HG02981 (cell line): ENCODE measurements at regions not wholly inside any gene's neighbourhood (a gene's known extent, or its start where the extent isn't known, plus 50 kb on each side); places are given as distances from the start of the nearest gene placed in this dataset.
"Not testable (repeated sequence)": the region's sequence is repeated elsewhere in the genome, so short reads cannot be mapped to it uniquely, and the experiment has no call there.

ENCODE experiments used
- ATAC-seq: cut with Tn5 transposase; IDR thresholded peaks from one replicate; pipeline ENCODE4 v1.9.1; 2021; ENCODE audit warnings: mild to moderate bottlenecking, moderate library complexity; ENCODE audit not compliant: unreplicated experiment

GRCh38 chr1:120282744-120283464, 106.6 kb upstream of the SEC22B start:
- not testable (repeated sequence) for ATAC-seq

GRCh38 chr1:120278259-120278610, 101.9 kb upstream of the SEC22B start:
- ATAC-seq: not testable (repeated sequence)

DNA sequence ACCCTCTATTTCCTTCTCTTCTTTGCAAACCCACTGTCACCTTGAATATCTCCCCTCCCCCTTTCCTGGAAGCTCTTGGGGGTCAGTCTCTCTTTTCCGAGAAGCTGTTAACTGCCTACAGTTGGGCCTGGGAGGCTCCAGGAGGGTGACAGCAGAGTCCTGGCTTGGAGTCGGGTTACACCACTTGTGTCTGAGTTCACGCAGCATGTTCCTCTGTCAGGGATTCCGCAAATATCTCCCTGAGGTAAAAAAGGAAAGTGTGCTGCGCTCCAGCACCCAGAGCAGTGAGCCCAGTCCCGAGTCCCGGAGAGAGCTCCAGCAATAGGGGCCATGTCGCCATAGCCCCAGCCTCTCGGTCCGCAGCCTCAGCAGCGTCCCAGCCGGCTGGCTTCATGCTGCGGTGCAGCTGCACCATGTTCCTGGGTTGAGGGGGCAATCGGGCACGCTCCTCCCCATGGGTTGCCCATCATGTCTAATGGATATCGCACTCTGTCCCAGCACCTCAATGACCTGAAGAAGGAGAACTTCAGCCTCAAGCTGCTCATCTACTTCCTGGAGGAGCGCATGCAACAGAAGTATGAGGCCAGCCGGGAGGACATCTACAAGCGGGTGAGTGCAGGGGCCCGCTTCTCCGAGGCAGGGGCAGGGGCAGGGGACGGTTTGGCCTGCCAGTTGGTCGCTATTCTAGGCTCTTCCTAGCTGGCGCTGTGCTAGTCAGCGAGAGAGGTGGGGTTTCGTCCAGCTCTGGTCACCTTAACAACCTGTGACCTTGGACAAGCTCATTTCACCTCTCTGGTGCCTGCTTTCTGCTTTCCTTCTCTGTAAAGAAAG, 101.3 kb upstream of the SEC22B start:
- ATAC-seq: not testable (repeated sequence)

DNA sequence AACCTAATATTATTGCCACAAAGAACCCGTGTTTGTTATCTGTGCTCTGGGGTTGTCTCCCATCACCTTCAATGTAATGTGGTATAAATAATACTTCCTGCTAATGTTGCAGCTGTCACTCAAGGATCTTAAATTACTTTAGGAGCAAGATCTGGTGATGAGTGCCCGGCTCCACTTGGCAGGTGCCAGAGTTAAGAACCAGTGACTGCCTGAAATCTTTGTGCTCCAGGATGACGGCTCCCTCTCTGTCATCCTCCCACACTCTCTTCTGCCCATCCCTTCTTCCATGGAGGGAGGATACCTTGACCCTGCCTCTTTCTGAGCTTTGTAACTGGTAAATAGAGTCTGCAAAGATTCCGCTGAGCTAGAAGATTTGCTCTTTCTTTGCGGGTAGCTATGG, 100.4 kb upstream of the SEC22B start:
- ATAC-seq: not testable (repeated sequence)

- not testable (repeated sequence) for ATAC-seq
These were observed 98.1 kb upstream of the SEC22B start for GRCh38 chr1:120274438-120274837.

GRCh38 chr1:120273363-120273762, 97.0 kb upstream of the SEC22B start:
- not testable (repeated sequence) for ATAC-seq

- not testable (repeated sequence) for ATAC-seq
These were observed 95.9 kb upstream of the SEC22B start for GRCh38 chr1:120272242-120272641.

DNA sequence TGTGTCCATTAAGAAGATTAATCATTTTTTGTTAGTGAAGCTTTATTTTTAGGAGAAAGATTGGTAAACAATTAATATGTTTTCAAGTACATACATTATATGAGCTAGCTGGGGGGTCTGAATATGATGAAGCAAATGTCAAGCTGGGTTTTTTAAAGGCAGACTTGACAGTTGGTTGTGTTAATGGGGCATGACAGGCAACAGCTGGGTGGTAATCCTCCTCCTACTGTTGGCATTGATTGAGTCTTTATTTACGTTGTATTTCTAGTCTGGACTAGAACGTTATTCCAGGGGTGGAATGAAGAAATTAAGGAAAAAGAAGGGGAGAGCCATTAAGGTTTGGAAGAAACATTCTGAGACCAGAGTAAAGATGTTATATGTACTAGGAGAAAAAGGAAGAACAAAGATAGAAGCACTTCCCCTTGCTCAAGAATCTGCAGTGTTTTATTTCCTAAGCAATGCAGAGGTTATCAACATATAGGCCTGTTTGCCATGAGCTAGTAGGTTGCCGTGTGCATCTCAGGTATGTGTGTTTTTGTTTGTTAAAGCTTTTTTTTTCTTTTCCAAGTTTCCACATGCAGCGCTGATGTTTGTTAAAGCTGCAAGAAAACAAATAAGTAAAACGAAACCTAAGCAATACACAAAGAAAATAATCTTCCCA, 95.4 kb upstream of the SEC22B start:
- ATAC-seq: not testable (repeated sequence)

GRCh38 chr1:120267894-120268551, 91.7 kb upstream of the SEC22B start:
- ATAC-seq: not testable (repeated sequence)

DNA sequence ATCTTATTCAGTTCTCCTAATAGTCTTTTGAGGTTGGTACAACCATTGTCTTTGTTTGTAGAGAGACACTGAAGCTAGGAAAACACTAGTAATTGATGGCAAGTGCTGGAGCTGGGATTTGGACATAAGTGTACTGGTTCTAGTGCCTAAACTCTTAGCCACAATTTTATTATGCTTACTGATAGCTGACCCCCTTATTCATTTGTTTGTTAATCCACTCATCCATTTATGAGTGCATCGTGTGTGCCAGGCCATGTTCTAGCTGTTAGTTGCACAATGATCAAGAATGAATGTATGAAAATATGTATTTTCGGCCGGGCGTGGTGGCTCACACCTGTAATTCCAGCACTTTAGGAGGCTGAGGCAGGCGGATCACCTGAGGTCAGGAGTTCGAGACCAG, 88.2 kb upstream of the SEC22B start:
- ATAC-seq: not testable (repeated sequence)

- not testable (repeated sequence) for ATAC-seq
These were observed 86.8 kb upstream of the SEC22B start for GRCh38 chr1:120262791-120263751.

DNA sequence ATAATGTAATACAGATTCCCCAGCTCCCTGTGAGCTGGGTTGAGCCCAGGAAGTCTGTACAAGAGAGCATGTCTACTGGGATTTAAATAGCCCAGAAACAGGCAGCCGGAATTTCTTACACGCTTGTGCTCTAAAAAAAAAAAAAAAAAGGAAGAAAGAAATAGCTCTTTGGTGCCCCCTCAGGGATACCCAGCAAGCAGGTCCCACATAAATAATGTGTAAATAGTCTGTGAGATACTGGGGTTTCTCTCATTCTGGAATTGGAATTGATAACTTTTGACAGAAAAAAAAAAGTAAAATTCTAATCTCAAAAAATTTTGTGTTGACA, 81.4 kb upstream of the SEC22B start:
- not testable (repeated sequence) for ATAC-seq

DNA sequence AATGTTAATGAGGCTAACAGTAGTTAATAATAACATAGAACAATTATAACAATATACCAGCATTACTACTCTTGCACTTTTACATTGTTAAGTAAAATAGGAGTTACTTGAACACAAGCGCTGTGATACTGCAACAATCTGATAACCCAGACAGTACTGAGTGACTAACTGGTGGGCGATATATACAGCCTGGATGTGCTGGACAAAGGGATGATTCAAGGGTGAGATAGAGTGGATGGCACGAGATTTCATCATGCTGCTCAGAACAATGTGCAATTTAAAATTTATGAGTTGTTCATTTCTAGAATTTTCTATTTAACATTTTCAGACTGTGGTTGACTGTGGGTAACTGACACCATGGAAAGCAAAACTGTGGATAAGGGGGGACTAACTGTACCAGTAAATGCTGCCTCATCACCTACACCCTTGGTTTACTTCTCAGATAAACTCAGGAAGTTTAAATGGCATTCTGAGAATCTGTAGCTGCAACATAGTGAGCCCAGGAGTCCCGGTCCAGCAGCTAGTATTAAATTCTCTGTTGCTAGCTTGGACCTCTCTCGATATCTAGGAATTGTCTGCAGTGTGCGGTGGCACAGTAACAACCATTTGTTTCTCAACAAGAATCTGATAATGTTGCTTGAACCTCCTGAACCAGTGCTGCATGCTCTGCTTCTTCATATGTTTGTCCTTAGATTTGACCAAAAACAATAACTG, 80.9 kb upstream of the SEC22B start:
- ATAC-seq: not testable (repeated sequence)

- ATAC-seq: not testable (repeated sequence)
These were observed 74.4 kb upstream of the SEC22B start for GRCh38 chr1:120250756-120251155.

- ATAC-seq: not testable (repeated sequence)
These were observed 72.6 kb upstream of the SEC22B start for GRCh38 chr1:120248726-120249427.

DNA sequence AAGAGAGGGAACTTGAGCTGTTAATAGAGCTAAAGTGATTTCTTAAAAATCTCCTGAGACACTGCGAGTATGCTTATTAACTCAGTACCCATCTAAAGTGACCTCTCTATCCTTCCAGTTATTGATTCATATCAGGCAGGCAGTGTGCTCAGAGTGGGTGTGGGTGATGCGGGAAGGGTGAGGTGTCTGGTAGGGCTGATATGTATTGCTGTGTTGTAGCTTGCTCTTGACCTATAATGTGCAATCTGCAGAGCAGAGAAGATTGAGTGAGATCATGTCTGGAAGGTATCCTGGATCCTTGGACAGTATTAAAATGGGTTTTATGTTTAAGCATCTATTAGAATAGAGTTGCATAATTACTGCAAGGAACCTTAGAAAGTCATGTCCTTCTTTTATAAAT, 71.9 kb upstream of the SEC22B start:
- not testable (repeated sequence) for ATAC-seq

DNA sequence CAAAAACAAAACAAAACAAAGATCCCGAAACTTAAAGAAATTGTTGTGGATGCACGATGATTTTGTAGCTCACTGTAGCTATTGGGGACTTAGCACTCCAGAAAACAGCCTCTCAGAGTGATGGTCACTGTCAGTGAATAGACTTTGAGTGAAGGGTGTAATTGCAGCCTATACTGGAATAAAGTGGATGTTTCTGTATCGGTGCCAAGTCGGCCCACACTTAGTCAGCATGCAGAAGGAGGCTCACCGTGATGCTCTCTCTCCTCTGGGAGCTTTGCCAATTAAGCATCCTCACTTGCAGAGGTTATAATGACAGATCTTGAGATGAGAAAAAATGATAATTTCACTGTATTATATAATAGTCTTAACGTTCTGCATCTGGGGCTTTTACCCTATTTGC, 67.5 kb upstream of the SEC22B start:
- not testable (repeated sequence) for ATAC-seq

DNA sequence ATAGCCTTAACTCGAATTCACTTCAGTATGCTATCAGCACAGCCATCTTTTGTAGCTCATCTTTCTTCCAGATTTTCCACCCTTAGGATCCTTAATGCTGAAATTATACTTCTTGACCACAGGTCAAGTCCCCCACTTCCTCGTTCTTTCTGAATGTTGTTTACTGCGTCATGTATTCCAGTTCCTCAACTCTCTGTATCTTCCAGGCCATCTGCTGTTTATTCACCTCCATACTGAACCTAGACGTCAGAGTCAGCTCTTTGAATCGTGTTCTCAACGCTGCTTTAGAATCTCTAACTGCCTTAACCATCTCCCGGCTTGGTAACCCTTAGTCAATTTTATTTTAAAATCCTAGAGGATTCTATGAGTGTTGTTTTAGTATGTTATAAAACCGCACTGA, 66.3 kb upstream of the SEC22B start:
- ATAC-seq: not testable (repeated sequence)

DNA sequence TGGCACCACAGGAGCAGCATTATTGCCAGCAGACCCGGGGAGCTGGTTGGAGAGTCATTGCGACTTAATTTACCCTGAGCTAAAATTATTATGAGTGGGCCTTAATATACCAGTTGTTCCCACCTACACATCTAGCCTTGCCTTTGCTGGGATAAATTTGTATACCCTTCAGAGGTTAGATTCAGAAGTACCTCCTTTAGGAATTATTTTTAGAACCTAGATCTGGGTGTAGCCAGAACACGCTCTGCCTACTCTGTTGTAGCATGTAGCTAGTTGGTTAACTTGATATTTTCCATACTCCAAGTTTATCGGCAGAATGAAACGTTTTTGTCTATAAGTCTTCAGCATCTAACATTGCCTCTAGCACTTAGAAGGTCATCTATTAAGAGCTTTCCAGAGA, 65.5 kb upstream of the SEC22B start:
- not testable (repeated sequence) for ATAC-seq
